ENCODE measurements at regions not wholly inside any gene's neighbourhood (a gene's known extent, or its start where the extent isn't known, plus 50 kb on each side); places are given as distances from the start of the nearest gene placed in this dataset.

DNA sequence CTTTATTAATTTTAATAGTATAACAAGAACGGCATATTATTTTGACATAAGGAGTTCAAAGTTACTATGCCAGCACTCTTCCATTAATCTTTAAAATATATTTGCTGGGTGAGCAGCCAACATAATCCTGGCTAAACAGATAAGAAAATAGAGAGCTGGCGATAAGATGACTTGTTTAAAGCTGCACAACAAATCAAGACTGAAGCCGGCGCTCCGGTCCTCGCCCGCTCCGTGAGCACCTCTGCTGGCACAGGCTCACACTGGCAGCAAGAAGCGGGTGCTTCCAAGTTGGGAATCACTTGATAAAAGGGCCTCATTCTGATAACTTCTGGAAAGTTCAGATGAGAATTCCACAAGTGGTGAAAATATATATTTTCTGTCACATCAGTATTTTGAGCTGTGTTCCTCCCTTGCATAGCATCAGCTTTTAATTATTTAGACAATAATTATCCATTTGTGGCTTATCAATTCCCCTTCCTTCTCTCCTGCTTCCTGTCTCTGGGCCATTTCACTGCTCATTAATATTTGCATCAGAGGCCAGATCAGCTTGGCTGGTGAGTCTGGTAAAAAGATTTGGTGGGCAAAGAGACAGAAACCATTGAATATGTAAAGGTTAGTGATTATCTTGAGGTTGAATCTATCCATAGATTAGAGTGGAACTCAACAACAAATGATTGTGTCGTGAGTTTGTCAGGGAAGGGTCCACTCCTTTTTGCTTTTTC is 205.3 kb downstream of the MZT1 start:
- Histone ChIP-seq H3K4me3 (ENCODE audit: low read depth in 2 of 2, low read length in 1 of 2) (peak overlapping the region in 1 of 2 experiments; percentile 19; a peak in 2 of 4 replicates), H3K9me2 (no peaks in the 10 kb centered on the region), H3K9ac (no peak overlapping the region), H2AFZ (ENCODE audit: low read depth) (peak overlapping the region; percentile 85), H3K36me3 (replicated peaks in 1 of 2; ENCODE audit: control insufficient read depth in 1 of 2, insufficient read depth in 2 of 2, low read length in 1 of 2) (no peaks in the 10 kb centered on the region), H3K9me3 (no peaks in the 10 kb centered on the region), H3K4me2 (peak overlapping the region; percentile 53), H3K27me3 (ENCODE audit: insufficient read depth) (no peaks in the 10 kb centered on the region), H3K27ac (ENCODE audit: low read depth in 2 of 2, low read length in 1 of 2) (peak overlapping the region in 1 of 2 experiments; percentile 89; a peak in 2 of 4 replicates), H3F3A (replicated peaks; ENCODE audit: insufficient read depth) (no peaks in the 10 kb centered on the region), H3K4me1 (ENCODE audit: control insufficient read depth in 1 of 2, insufficient read depth in 2 of 2, low read depth in 1 of 2, low read length in 1 of 2) (peaks cover 0 to 19% of the 10 kb centered on the region in 2 experiments; a peak in 2 of 4 replicates), H4K20me1 (ENCODE audit: insufficient read depth) (no peaks in the 10 kb centered on the region), H3K79me2 (ENCODE audit: insufficient read depth) (no peaks in the 10 kb centered on the region)
- WGBS (ENCODE audit: low lambda C conversion rate): 34% methylated on average over 10 of the region's 10 CpGs
- ChIA-PET POLR2A (no interaction called here), CTCF (interaction anchor here (1.3 to 2.8 kb wide), 4 partner anchors 12 to 46 kb away, joined by 3 to 14 read pairs (median 4); no protein-coding TSS in a partner anchor)
- DNase-seq: peak; percentile 46
- peak; percentile 77 for TF ChIP-seq RCOR1 (IDR thresholded peaks at IDR 0.05; ENCODE audit: low read length)
- TF ChIP-seq TCF12 (IDR thresholded peaks at IDR 0.05): peak; percentile 62
- no peak for TF ChIP-seq NFIC (IDR thresholded peaks at IDR 0.05; ENCODE audit: borderline replicate concordance)
- TF ChIP-seq, protein P1, sequence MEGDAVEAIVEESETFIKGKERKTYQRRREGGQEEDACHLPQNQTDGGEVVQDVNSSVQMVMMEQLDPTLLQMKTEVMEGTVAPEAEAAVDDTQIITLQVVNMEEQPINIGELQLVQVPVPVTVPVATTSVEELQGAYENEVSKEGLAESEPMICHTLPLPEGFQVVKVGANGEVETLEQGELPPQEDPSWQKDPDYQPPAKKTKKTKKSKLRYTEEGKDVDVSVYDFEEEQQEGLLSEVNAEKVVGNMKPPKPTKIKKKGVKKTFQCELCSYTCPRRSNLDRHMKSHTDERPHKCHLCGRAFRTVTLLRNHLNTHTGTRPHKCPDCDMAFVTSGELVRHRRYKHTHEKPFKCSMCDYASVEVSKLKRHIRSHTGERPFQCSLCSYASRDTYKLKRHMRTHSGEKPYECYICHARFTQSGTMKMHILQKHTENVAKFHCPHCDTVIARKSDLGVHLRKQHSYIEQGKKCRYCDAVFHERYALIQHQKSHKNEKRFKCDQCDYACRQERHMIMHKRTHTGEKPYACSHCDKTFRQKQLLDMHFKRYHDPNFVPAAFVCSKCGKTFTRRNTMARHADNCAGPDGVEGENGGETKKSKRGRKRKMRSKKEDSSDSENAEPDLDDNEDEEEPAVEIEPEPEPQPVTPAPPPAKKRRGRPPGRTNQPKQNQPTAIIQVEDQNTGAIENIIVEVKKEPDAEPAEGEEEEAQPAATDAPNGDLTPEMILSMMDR (IDR thresholded peaks at IDR 0.05): no peak; the same call in 1 of the 2 replicates
- TF ChIP-seq RAD21 (IDR thresholded peaks at IDR 0.05; ENCODE audit: low read length): peak; percentile 47
- peak in 1 of 2 experiments; percentile 96; a peak in 2 of 4 replicates for TF ChIP-seq EP300 (IDR thresholded peaks at IDR 0.05; ENCODE audit: borderline replicate concordance in 1 of 2, low read depth in 1 of 2, low read length in 1 of 2)
- TF ChIP-seq, protein P2, sequence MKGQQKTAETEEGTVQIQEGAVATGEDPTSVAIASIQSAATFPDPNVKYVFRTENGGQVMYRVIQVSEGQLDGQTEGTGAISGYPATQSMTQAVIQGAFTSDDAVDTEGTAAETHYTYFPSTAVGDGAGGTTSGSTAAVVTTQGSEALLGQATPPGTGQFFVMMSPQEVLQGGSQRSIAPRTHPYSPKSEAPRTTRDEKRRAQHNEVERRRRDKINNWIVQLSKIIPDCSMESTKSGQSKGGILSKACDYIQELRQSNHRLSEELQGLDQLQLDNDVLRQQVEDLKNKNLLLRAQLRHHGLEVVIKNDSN (IDR thresholded peaks at IDR 0.05; ENCODE audit: borderline replicate concordance, low read depth): no peak
- peak; percentile 0; the same call in 1 of the 2 replicates for TF ChIP-seq SMC3 (IDR thresholded peaks at IDR 0.05; ENCODE audit: low read depth, low read length)
- no peak for TF ChIP-seq FOXM1 (IDR thresholded peaks at IDR 0.05; ENCODE audit: low read depth)
- no peak for TF ChIP-seq POLR2AphosphoS5 (IDR thresholded peaks at IDR 0.05; ENCODE audit: low read depth, low read length)
- no peak for TF ChIP-seq YY1 (IDR thresholded peaks at IDR 0.05; ENCODE audit: low read depth)
- no peak for TF ChIP-seq GABPA (IDR thresholded peaks at IDR 0.05; ENCODE audit: low read depth)
- TF ChIP-seq, protein P3, sequence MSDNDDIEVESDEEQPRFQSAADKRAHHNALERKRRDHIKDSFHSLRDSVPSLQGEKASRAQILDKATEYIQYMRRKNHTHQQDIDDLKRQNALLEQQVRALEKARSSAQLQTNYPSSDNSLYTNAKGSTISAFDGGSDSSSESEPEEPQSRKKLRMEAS (IDR thresholded peaks at IDR 0.05; ENCODE audit: low read depth): no peak
- no peak for TF ChIP-seq FOXJ3 (CRISPR knock-in tag; IDR thresholded peaks at IDR 0.05)
- no peak for TF ChIP-seq EZH2phosphoT487 (IDR thresholded peaks at IDR 0.05; ENCODE audit: borderline replicate concordance, low read depth)
- TF ChIP-seq, protein P4, sequence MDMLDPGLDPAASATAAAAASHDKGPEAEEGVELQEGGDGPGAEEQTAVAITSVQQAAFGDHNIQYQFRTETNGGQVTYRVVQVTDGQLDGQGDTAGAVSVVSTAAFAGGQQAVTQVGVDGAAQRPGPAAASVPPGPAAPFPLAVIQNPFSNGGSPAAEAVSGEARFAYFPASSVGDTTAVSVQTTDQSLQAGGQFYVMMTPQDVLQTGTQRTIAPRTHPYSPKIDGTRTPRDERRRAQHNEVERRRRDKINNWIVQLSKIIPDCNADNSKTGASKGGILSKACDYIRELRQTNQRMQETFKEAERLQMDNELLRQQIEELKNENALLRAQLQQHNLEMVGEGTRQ (IDR thresholded peaks at IDR 0.05; ENCODE audit: borderline replicate concordance, low read depth, low read length): no peak
- no peak for TF ChIP-seq ELF1 (IDR thresholded peaks at IDR 0.05)
- TF ChIP-seq JUND (IDR thresholded peaks at IDR 0.05): no peak
- no peak for TF ChIP-seq SIN3A (IDR thresholded peaks at IDR 0.05; ENCODE audit: borderline replicate concordance, low read depth, low read length)
- no peak for TF ChIP-seq PBX3 (IDR thresholded peaks at IDR 0.05)
- no peak for TF ChIP-seq TAF1 (IDR thresholded peaks at IDR 0.05; ENCODE audit: borderline replicate concordance, low read depth, low read length)
- peak; percentile 30; the same call in 1 of the 2 replicates for TF ChIP-seq MXI1 (IDR thresholded peaks at IDR 0.05; ENCODE audit: low read depth, low read length)
- no peak for TF ChIP-seq RXRA (IDR thresholded peaks at IDR 0.05; ENCODE audit: borderline replicate concordance, low read depth)
- peak; percentile 79 for TF ChIP-seq GATA2 (CRISPR knock-in tag; IDR thresholded peaks at IDR 0.05)
- peak; percentile 65 for TF ChIP-seq CHD2 (IDR thresholded peaks at IDR 0.05; ENCODE audit: low read length, partially characterized antibody)

Data from SK-N-SH (cell line).